Stimulated activated naive CD8-positive, alpha-beta T cell treated with anti-CD3 and anti-CD28 coated beads, Interleukin-15, Interleukin-2, amounts not matched to agents 100 U/mL and 50 U/mL, for 24 hours (primary cell): ENCODE measurements at regions not wholly inside any gene's neighbourhood (a gene's known extent, or its start where the extent isn't known, plus 50 kb on each side); places are given as distances from the start of the nearest gene placed in this dataset.
A peak's percentile ranks its signal among the peaks of the same experiment; 100 is the strongest.

Source experiments
- ATAC-seq: fragments of 150-1000 bp; cut with Tn5 transposase; one replicate; pipeline ENCODE4 v1.10.0; 2021
- DNase-seq: peaks from one replicate; pipeline ENCODE4 v3.0.0; 2021

DNA sequence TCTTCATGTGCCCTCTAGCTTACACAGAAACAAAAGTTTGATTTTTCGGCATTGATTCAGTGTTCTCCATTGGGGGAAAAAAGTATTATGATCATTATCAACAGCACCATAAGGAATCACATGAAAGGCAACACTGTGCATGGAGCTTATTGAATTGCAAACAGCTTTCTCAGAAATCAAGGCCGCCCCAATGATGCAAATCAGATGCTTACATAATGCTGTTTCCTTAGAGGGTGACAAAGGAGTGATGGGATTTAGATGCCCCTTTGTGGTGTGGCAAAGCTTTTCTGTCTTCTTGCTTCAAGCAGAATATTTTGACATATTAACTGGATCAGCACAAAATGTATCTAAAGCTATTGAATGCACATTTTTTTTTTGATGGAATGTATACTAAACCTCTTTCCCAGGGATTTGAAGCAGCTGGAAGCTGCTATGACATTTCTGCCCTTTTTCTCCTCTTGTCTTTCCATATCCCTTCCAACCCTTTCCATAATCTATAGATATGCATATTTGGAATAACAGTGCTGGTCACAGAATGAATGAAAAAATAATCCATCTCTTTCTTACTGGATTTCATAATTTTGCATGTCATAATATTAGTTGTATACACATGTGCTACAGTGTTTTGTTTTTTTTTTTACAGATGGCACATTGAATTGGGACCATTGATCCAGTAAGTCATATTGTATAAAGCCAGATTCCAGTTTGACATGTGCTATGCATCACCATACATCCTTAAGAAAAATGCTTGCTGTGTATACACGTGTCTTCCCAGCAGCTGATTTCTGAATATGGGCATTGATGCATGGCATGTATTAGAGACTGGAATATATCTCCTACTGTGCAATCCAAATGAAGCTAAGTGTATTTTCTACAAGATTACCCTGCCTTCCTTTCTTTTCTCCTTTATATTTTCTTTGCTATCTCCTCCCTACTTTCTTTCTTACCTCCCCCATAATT lies 259.7 kb upstream of the DCN start:
- DNase-seq (no peak), ATAC-seq (no peak)

DNA sequence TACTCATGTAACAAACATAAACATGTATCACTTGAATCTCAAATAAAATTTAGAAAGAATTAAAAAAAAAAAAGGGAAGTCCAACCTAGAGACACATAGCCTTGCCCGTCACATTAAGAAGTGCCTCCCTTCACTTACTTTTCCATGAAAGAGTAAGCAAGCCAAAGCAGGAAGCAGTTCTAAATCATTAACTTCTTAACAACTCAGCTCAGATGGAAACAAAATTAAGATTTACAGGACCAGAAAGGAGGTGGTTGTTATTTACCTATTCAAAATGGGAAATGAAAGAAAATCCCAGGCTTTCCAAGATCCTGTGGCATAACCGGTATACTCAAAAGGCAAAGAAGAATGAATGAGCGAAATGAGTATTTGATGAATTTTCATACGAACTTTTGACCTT lies 258.6 kb upstream of the DCN start:
- DNase-seq = no peak
- no peak for ATAC-seq

- no peak for ATAC-seq
- DNase-seq = no peak
Observed at GRCh38 chr12:91434081-91434480, 251.5 kb upstream of the DCN start.

DNA sequence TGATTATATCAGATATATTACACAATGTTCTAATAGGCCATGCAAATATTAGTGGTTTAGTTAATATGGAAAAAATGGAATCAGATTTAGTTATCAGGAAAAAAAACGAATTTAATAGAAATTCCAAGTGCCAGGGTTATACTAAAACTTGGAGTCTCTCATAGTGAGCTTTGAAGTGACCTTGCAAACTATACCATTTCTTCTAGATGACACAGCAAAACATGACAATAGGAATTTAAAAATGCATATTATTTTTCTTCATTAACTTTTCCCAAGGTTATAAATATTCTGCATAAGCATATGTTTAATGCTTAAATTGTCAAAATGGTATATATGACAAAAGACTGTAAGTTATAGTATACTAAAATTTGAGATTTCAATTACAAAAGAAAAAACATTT lies 250.1 kb upstream of the DCN start:
- DNase-seq (no peak), ATAC-seq (no peak)

- ATAC-seq = no peak
- no peak for DNase-seq
Observed at GRCh38 chr12:91432089-91432488, 249.5 kb upstream of the DCN start.

- DNase-seq (no peak), ATAC-seq (no peak)
Observed at GRCh38 chr12:91424506-91424905, 241.9 kb upstream of the DCN start.

DNA sequence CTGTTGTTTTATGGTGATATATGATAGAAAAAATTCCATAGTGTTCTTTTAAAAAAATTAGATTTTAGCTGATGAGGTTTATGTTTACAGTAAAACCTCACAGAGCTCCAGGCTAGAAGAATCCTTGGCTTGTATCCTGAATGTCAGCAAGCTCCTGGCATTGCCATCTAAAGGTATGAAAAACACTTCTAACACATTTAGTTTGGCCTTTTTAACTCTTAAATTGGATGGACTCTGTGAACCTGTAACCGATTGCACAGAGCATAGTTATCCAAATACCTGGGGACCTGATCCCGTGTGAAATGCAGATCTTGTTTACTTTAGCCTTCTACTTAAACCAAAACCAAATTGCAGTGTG lies 241.1 kb upstream of the DCN start:
- no peak for ATAC-seq
- no peak for DNase-seq

- ATAC-seq (no peak), DNase-seq (no peak)
Observed at GRCh38 chr12:91422811-91423692, 240.4 kb upstream of the DCN start.

DNA sequence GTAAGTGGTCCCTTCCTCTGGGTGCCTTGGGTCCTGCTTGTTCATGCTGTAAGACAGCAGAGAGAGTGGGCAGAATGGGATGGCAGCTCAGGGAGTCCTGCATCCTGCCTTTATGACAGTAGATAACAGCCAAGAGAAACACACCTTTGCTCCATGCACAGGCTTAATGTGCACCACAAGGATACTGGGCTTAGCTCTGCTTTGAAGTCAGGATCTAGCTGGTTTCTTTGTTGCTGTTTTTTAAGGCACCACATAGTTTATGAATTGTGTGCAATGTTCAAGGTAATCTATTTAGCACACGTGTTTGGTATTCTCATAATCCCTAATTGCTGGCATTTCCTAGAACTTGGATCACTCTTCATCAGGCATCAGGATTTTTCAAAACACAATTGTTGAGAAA lies 239.5 kb upstream of the DCN start:
- no peak for DNase-seq

GRCh38 chr12:91419809-91420208 lies 237.2 kb upstream of the DCN start:
- no peak for DNase-seq
- ATAC-seq = no peak

More for the DNA sequence above, 239.5 kb upstream of the DCN start:
- ATAC-seq = no peak

DNA sequence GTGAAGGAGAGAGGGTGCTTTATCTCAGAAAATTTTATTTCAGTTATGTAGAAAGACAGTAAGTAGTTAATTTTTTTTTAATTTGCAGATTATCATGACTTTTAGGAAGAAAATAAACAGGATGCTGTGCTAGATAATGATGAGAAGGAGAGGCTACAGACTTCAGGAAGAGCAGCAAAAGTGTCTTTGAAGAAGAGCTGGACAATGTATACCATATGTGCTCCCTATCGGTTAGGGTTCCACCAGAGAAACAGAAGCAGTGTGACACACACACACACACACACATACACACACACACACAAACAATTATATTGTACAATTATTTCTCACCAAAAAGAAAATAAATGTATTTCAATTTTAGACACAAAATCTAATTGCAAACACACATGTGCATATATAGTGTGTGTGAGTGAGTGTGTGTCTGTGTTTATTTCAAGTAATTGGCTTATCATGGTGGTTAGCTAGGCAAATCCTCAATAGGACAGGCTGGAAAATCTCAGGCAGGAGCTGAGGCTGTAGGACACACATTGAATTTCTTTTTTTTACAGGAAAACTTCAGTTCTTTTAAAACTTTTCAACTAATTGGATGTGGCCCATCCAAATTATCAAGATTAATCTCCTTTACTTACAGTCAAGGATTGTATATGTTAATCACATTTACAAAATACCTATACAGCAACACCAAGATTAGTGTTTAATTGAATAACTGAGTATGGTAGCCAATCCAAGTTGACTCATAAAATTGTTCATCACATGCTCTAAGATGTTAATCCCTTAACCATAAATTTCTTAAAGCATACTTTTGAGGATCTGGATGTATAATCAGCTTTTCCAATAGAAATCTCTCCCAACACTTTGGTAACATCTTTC lies 235.8 kb upstream of the DCN start:
- ATAC-seq (no peak), DNase-seq (no peak)

DNA sequence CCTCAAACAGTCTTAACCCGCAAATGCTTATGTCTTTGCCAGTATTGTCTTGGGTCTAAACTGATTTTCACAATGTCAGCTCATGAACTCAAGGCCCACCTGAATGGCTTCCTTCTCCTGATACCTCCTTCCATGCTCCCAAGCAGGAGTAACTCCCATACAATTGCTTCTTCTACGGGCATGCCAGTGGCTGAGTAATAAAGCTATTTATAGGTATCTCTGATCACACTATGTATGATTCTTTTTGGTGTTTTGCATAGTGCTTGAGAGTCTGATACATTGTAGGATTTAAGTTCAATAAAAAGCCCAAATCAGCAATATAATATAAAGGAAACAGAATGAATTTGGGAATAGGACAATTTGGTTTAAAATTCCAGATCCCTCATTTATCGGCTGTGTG lies 235.0 kb upstream of the DCN start:
- no peak for DNase-seq
- ATAC-seq = no peak

- DNase-seq = no peak
- ATAC-seq = no peak
Observed at GRCh38 chr12:91414636-91415035, 232.0 kb upstream of the DCN start.

GRCh38 chr12:91413581-91414546 lies 231.2 kb upstream of the DCN start:
- ATAC-seq (no peak), DNase-seq (no peak)

- DNase-seq (peak; percentile 11), ATAC-seq (peak; percentile 40)
Observed at GRCh38 chr12:91406920-91407341, 224.3 kb upstream of the DCN start.

DNA sequence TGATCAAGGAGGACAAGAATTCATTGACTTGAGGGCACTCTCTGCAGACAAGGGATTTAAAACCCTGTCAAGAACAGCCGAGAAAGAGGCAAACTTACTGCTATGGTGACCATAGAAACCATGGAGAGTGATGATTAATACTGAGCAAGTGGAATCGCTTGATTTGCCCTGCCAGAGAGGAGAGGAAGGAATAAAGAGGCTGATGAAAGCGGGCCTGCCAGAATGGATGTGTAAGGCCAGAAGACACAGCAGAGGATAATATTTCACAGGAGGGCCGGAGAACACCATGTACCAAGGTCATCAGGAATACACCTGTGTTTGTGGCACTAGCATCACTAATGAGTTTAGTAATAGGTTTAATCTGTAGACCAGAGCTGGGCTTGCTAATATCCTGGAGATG lies 221.8 kb upstream of the DCN start:
- ATAC-seq (no peak), DNase-seq (no peak)

- ATAC-seq = no peak
- no peak for DNase-seq
Observed at GRCh38 chr12:91401190-91401589, 218.6 kb upstream of the DCN start.

- DNase-seq = no peak
- no peak for ATAC-seq
Observed at GRCh38 chr12:91400271-91400670, 217.7 kb upstream of the DCN start.

DNA sequence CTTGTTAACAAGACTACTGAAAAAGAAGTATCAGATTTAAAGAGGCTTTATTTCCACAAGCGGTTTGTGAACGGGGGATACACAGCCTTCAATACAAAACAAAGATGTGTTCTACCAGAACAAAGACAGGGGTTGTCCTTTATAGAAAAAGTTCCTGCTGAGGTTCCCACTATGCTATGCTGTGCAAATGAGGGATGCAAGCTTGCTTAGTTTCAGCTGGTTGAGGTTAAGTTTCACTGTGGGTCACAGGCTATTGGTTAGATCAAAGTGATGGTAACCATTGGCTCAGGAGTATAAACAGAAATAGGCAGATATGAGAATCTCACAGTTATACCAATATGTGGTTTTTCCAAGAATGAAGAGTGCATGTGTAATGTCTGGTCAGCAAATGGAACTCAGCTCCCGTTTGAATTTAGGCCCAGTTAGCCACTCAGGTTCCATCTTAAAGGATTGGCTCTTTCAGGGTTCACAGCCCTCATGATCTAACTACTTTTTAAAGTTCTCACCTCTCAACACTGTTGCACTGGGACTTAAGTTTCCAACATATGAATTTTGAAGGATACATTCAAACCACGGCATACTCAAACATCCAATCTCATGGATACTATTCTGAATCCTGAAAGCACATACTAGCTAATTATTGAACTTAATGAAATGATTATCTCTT lies 215.4 kb upstream of the DCN start:
- ATAC-seq = no peak
- DNase-seq = no peak

GRCh38 chr12:91396293-91396692 lies 213.7 kb upstream of the DCN start:
- DNase-seq (no peak), ATAC-seq (no peak)
